H9 (cell line): ENCODE measurements at regions not wholly inside any gene's neighbourhood (a gene's known extent, or its start where the extent isn't known, plus 50 kb on each side); places are given as distances from the start of the nearest gene placed in this dataset.
A peak's percentile ranks its signal among the peaks of the same experiment; 100 is the strongest.

Source experiments
- DNase-seq: peaks from one replicate; pipeline ENCODE4 v3.0.0-alpha.2; 2017
- H2AFZ ChIP-seq: one replicate; pipeline ENCODE4 v1.6.1; 2013; ENCODE audit warnings: mild to moderate bottlenecking, low read length, control low read depth, moderate library complexity
- H2AK5ac ChIP-seq: 2 replicates; pipeline ENCODE4 v1.6.1; 2013; ENCODE audit warnings: low read length, control low read depth, mixed read lengths; ENCODE audit not compliant: insufficient read length
- H2BK120ac ChIP-seq: one replicate; pipeline ENCODE4 v1.6.1; 2013; ENCODE audit warnings: low read depth, mild to moderate bottlenecking, low read length, control low read depth, inconsistent platforms; ENCODE audit not compliant: poor library complexity, severe bottlenecking
- H2BK12ac ChIP-seq: 2 replicates; pipeline ENCODE4 v1.6.1; 2013; ENCODE audit warnings: low read length, control low read depth, mixed read lengths, low read depth; ENCODE audit not compliant: insufficient read length
- H2BK15ac ChIP-seq: 2 replicates; pipeline ENCODE4 v1.6.1; 2013; ENCODE audit warnings: low read depth, low read length, control low read depth
- H2BK20ac ChIP-seq: one replicate; pipeline ENCODE4 v1.6.1; 2013; ENCODE audit warnings: low read depth, mild to moderate bottlenecking, low read length, control low read depth, inconsistent platforms; ENCODE audit not compliant: poor library complexity, severe bottlenecking
- H2BK5ac ChIP-seq: 2 replicates; pipeline ENCODE4 v1.6.1; 2013; ENCODE audit warnings: low read length, control low read depth, mixed read lengths; ENCODE audit not compliant: insufficient read length
- H3K14ac ChIP-seq: 2 replicates; pipeline ENCODE4 v1.6.1; 2013; ENCODE audit warnings: low read length, control low read depth; ENCODE audit not compliant: insufficient read depth
- H3K18ac ChIP-seq: 2 replicates; pipeline ENCODE4 v1.6.1; 2013; ENCODE audit warnings: low read depth, mild to moderate bottlenecking, mixed read lengths, low read length, control low read depth; ENCODE audit not compliant: insufficient read length
- H3K23ac ChIP-seq: 2 replicates; pipeline ENCODE4 v1.6.1; 2013; ENCODE audit warnings: low read length, control low read depth, mixed read lengths, low read depth; ENCODE audit not compliant: insufficient read length
- H3K23me2 ChIP-seq: 2 replicates; pipeline ENCODE4 v1.6.1; 2013; ENCODE audit warnings: low read depth, mild to moderate bottlenecking, mixed read lengths, low read length, control low read depth; ENCODE audit not compliant: insufficient read length, poor library complexity, severe bottlenecking
- H3K27ac ChIP-seq: 2 replicates; pipeline ENCODE4 v1.5.1; 2013; ENCODE audit warnings: low read length, control low read depth, mixed read lengths, low read depth; ENCODE audit not compliant: insufficient read length
- H3K27me3 ChIP-seq: 2 replicates; pipeline ENCODE4 v1.6.1; 2013; ENCODE audit warnings: low read length, control low read depth, inconsistent platforms; ENCODE audit not compliant: insufficient read depth
- H3K4ac ChIP-seq: 2 replicates; pipeline ENCODE4 v1.6.1; 2013; ENCODE audit warnings: low read depth, mild to moderate bottlenecking, control low read depth, inconsistent platforms, low read length, moderate library complexity
- H3K4me1 ChIP-seq: 2 replicates; pipeline ENCODE4 v1.6.1; 2013; ENCODE audit warnings: low read length, control low read depth, inconsistent platforms; ENCODE audit not compliant: insufficient read depth
- H3K4me2 ChIP-seq: 2 replicates; pipeline ENCODE4 v1.6.1; 2013; ENCODE audit warnings: low read length, control low read depth, mixed read lengths; ENCODE audit not compliant: insufficient read length, insufficient read depth
- H3K56ac ChIP-seq: 2 replicates; pipeline ENCODE4 v1.6.1; 2013; ENCODE audit warnings: low read depth, mild to moderate bottlenecking, mixed read lengths, low read length, control low read depth; ENCODE audit not compliant: insufficient read length
- H3K79me1 ChIP-seq: 2 replicates; pipeline ENCODE4 v1.6.1; 2013; ENCODE audit warnings: low read depth, mild to moderate bottlenecking, moderate library complexity, low read length, control low read depth, inconsistent platforms; ENCODE audit not compliant: insufficient read depth, poor library complexity, severe bottlenecking
- H3K79me2 ChIP-seq: 2 replicates; pipeline ENCODE4 v1.6.1; 2013; ENCODE audit warnings: low read length, control low read depth, inconsistent platforms; ENCODE audit not compliant: insufficient read depth
- H3K9ac ChIP-seq: 2 replicates; pipeline ENCODE4 v1.6.1; 2013; ENCODE audit warnings: low read length, control low read depth, mixed read lengths; ENCODE audit not compliant: insufficient read length; ENCODE audit errors: extremely low read depth
- H3K9me3 ChIP-seq: one replicate; pipeline ENCODE4 v1.6.1; 2013; ENCODE audit warnings: low read depth, low read length, inconsistent platforms; ENCODE audit not compliant: control insufficient read depth
- H3T11ph ChIP-seq: one replicate; pipeline ENCODE4 v1.6.1; 2013; ENCODE audit warnings: mild to moderate bottlenecking, low read length, control low read depth, inconsistent platforms
- H4K20me1 ChIP-seq: one replicate; pipeline ENCODE4 v1.6.1; 2013; ENCODE audit not compliant: control insufficient read depth, insufficient read length, insufficient read depth
- H4K5ac ChIP-seq: 2 replicates; pipeline ENCODE4 v1.6.1; 2013; ENCODE audit warnings: low read depth, mild to moderate bottlenecking, mixed read lengths, low read length, control low read depth; ENCODE audit not compliant: insufficient read length
- H4K8ac ChIP-seq: replicated peaks from 2 replicates; pipeline ENCODE4 v1.6.1; 2013; ENCODE audit warnings: low read length, control low read depth, mixed read lengths, low read depth; ENCODE audit not compliant: insufficient read length
- H4K91ac ChIP-seq: 2 replicates; pipeline ENCODE4 v1.6.1; 2013; ENCODE audit warnings: low read depth, mild to moderate bottlenecking, moderate library complexity, mixed read lengths, low read length, control low read depth; ENCODE audit not compliant: insufficient read length
- H3K27ac Mint-ChIP-seq, 3 experiments: 2 replicates in 2 of 3; 3 replicates in 1 of 3; pipeline ENCODE4 v1.8.0; 2020 to 2021; ENCODE audit warnings: mixed read lengths in 3 of 3, mild to moderate bottlenecking in 1 of 3, moderate library complexity in 1 of 3
- H3K27me3 Mint-ChIP-seq: 2 replicates; pipeline ENCODE4 v1.8.0; 2021; ENCODE audit warnings: low read depth, mild to moderate bottlenecking, moderate library complexity, mixed read lengths
- H3K36me3 Mint-ChIP-seq, 3 experiments: 2 replicates in 2 of 3; 3 replicates in 1 of 3; pipeline ENCODE4 v1.8.0; 2020 to 2021; ENCODE audit warnings: low read depth in 3 of 3, mixed read lengths in 3 of 3; ENCODE audit not compliant: insufficient read depth in 1 of 3
- H3K4me1 Mint-ChIP-seq, 2 experiments: 2 replicates each; pipeline ENCODE4 v1.8.0; 2020; ENCODE audit warnings: mixed read lengths in 2 of 2
- H3K4me3 Mint-ChIP-seq, 2 experiments: 2 replicates in 1 of 2; 3 replicates in 1 of 2; pipeline ENCODE4 v1.8.0; 2020 to 2021; ENCODE audit warnings: mild to moderate bottlenecking in 2 of 2, mixed read lengths in 2 of 2, moderate library complexity in 1 of 2
- H3K9me3 Mint-ChIP-seq, 2 experiments: 2 replicates in 1 of 2; 3 replicates in 1 of 2; pipeline ENCODE4 v1.8.0; 2020; ENCODE audit warnings: mild to moderate bottlenecking in 2 of 2, mixed read lengths in 2 of 2, moderate library complexity in 1 of 2
- WGBS: extraction: QIAGEN DNeasy Blood & Tissue Kit; methylation state at CpG from one replicate; pipeline ENCODE4 v1.1.7; 2013; ENCODE audit warnings: missing lambda C conversion rate, low lambda C conversion rate, mixed read lengths; ENCODE audit not compliant: insufficient read length; ENCODE audit errors: extremely low coverage; 5-methylcytosine and 5-hydroxymethylcytosine counted together
- TF ChIP-seq, protein P1 (sequence below): fragments of 200-600 bp; sonication (generic); conservative IDR thresholded peaks from 3 replicates; pipeline ENCODE4 v1.8.0; 2021; ENCODE audit warnings: antibody characterized with exemption, mild to moderate bottlenecking

DNA sequence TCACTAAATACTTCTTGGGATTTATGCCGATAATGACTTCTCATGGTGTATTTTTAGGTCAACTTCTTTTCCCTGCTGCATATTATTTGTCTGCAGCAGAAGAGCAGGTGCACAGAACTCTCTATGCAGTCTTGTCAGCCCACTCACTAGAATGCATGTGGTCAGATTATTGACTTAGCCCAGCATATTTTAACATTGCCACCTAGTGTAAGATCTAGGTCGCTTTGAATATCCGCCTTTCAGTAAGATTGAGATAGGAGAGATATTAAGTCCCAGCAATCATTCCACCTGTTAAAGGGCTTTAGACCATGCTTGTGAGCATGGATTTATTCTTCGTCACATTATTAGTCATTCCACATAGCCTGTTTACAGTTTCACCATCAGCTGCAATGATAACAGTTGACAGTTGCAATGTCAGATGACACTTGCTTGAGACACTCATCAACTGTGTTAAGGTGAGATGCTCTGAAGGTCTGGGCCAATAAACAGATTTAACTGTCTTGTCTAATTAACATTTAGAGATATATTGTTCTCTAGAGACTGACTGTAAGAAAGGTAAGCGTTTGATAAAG is 491.7 kb downstream of the ARL4A start:
- H3K36me3 Mint-ChIP-seq: no peaks in the 10 kb centered on the region
- no peak overlapping the region for H3K4me3 Mint-ChIP-seq
- no peaks in the 10 kb centered on the region for H3K9me3 ChIP-seq
- H3K9me3 Mint-ChIP-seq: no peaks in the 10 kb centered on the region
- no peaks in the 10 kb centered on the region for H3K4me1 Mint-ChIP-seq
- no peak overlapping the region for H3K4me2 ChIP-seq
- no peaks in the 10 kb centered on the region for H3K79me1 ChIP-seq
- H4K8ac ChIP-seq: no peak overlapping the region
- no peak overlapping the region for H3T11ph ChIP-seq
- H4K91ac ChIP-seq: no peak overlapping the region
- no peaks in the 10 kb centered on the region for H4K20me1 ChIP-seq
- no peak overlapping the region for H2BK15ac ChIP-seq
- H3K27ac Mint-ChIP-seq: no peak overlapping the region
- H2BK5ac ChIP-seq: no peak overlapping the region
- TF ChIP-seq, protein P1, sequence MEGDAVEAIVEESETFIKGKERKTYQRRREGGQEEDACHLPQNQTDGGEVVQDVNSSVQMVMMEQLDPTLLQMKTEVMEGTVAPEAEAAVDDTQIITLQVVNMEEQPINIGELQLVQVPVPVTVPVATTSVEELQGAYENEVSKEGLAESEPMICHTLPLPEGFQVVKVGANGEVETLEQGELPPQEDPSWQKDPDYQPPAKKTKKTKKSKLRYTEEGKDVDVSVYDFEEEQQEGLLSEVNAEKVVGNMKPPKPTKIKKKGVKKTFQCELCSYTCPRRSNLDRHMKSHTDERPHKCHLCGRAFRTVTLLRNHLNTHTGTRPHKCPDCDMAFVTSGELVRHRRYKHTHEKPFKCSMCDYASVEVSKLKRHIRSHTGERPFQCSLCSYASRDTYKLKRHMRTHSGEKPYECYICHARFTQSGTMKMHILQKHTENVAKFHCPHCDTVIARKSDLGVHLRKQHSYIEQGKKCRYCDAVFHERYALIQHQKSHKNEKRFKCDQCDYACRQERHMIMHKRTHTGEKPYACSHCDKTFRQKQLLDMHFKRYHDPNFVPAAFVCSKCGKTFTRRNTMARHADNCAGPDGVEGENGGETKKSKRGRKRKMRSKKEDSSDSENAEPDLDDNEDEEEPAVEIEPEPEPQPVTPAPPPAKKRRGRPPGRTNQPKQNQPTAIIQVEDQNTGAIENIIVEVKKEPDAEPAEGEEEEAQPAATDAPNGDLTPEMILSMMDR: peak; percentile 23; the same call in 2 of the 3 replicates
- no peak overlapping the region for H3K56ac ChIP-seq
- H3K23ac ChIP-seq: no peak overlapping the region
- H3K27me3 ChIP-seq: no peaks in the 10 kb centered on the region
- no peak overlapping the region for H4K5ac ChIP-seq
- no peaks in the 10 kb centered on the region for H3K4me1 ChIP-seq
- H3K18ac ChIP-seq: no peak overlapping the region
- no peak overlapping the region for H3K27ac ChIP-seq
- H3K14ac ChIP-seq: no peak overlapping the region
- no peaks in the 10 kb centered on the region for H3K79me2 ChIP-seq
- no peaks in the 10 kb centered on the region for H3K23me2 ChIP-seq
- no peak overlapping the region for H2BK120ac ChIP-seq
- no peak overlapping the region for H2AFZ ChIP-seq
- no peak overlapping the region for H2BK20ac ChIP-seq
- DNase-seq: no peak
- no CpG with 5 or more reads among the region's 5 CpGs for WGBS
- H2AK5ac ChIP-seq: no peak overlapping the region
- H3K9ac ChIP-seq: no peak overlapping the region
- no peaks in the 10 kb centered on the region for H3K27me3 Mint-ChIP-seq
- no peak overlapping the region for H3K4ac ChIP-seq
- H2BK12ac ChIP-seq: no peak overlapping the region
